ENCODE measurements at regions not wholly inside any gene's neighbourhood (a gene's known extent, or its start where the extent isn't known, plus 50 kb on each side); places are given as distances from the start of the nearest gene placed in this dataset.

DNA sequence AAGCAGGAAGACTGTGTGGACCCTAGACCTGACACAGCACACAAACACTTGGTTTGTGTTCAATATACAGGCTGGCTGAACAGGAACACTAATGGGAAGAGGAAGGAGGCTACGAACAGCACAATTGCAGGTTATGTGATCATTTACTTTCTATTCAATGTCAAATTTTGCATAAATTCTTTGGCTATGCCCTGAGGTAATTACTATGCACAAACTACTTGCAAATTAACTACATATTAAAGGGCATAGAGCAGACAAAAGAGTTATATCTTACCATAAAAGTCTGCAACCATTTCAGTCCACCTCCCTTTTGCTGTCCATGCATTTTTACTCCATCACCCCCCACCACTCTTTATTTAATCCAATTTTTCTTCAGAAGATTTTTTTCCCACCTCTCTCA, 291.2 kb upstream of the TMTC1 start:
- no peak overlapping the region for H3K4me3 ChIP-seq
- H3K9me3 ChIP-seq: no peaks in the 10 kb centered on the region
- H3K27me3 ChIP-seq: no peaks in the 10 kb centered on the region
- no peaks in the 10 kb centered on the region for H3K36me3 ChIP-seq
- H3K27ac ChIP-seq: no peak overlapping the region
- TF ChIP-seq, protein P1, sequence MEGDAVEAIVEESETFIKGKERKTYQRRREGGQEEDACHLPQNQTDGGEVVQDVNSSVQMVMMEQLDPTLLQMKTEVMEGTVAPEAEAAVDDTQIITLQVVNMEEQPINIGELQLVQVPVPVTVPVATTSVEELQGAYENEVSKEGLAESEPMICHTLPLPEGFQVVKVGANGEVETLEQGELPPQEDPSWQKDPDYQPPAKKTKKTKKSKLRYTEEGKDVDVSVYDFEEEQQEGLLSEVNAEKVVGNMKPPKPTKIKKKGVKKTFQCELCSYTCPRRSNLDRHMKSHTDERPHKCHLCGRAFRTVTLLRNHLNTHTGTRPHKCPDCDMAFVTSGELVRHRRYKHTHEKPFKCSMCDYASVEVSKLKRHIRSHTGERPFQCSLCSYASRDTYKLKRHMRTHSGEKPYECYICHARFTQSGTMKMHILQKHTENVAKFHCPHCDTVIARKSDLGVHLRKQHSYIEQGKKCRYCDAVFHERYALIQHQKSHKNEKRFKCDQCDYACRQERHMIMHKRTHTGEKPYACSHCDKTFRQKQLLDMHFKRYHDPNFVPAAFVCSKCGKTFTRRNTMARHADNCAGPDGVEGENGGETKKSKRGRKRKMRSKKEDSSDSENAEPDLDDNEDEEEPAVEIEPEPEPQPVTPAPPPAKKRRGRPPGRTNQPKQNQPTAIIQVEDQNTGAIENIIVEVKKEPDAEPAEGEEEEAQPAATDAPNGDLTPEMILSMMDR (IDR thresholded peaks at IDR 0.05): no peak
- no peak for TF ChIP-seq EP300 (IDR thresholded peaks at IDR 0.05)
- no peak for TF ChIP-seq POLR2A (IDR thresholded peaks at IDR 0.05)
- TF ChIP-seq POLR2AphosphoS5 (IDR thresholded peaks at IDR 0.05): no peak
- no peak for DNase-seq (ENCODE audit: low spot score in 2 of 2)
- H3K4me1 ChIP-seq: no peaks in the 10 kb centered on the region
- 78% methylated on average over 1 of the region's 1 CpG for WGBS

DNA sequence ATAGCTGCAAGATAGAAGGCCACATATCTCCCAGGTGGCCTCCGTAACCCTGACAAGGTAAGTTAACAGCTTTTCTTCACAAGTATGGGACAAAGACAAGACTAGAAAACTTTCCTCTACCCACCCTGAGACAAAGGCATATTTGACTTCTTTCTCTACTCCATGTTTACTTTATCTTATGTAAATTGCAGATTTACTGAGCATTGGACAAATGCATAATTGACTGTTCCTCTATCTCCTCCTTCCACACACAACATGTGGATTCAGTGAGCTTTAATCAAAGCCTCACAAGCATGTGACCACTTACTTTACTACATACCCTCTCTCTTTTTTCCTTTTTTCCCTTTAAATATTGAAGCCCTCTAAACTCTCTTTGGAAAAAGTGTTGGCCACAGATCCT, 289.1 kb upstream of the TMTC1 start:
- Histone ChIP-seq H3K4me1 (no peaks in the 10 kb centered on the region), H3K27ac (no peak overlapping the region), H3K36me3 (no peaks in the 10 kb centered on the region), H3K9me3 (no peaks in the 10 kb centered on the region), H3K4me3 (no peak overlapping the region), H3K27me3 (no peaks in the 10 kb centered on the region)
- 95% methylated on average over 1 of the region's 1 CpG for WGBS
- DNase-seq (ENCODE audit: low spot score in 2 of 2): no peak
- TF ChIP-seq, protein P1 (IDR thresholded peaks at IDR 0.05): no peak
- TF ChIP-seq POLR2AphosphoS5 (IDR thresholded peaks at IDR 0.05) (no peak), POLR2A (IDR thresholded peaks at IDR 0.05) (no peak), EP300 (IDR thresholded peaks at IDR 0.05) (no peak)

DNA sequence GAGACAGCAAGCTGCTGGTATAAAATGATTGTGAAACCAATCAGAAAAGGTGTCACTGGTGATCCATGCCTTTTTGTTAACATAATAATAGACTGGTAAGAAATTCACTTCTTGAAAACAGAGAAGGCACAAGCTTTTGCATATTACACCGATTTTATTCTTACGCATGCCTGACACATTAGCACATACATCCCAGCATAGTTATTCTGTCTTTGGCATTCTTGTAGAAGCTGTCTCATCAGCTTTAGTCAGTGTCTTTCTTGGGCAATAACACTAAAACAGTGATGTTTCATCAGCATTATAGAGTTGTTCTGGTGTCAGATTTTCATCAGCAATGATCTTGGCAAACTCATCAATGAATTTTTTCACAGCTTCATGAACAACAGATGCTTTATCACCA, 283.4 kb upstream of the TMTC1 start:
- Histone ChIP-seq H3K36me3 (no peaks in the 10 kb centered on the region), H3K27ac (no peak overlapping the region), H3K9me3 (no peaks in the 10 kb centered on the region), H3K27me3 (no peaks in the 10 kb centered on the region), H3K4me1 (no peaks in the 10 kb centered on the region), H3K4me3 (no peak overlapping the region)
- TF ChIP-seq EP300 (IDR thresholded peaks at IDR 0.05) (no peak), POLR2A (IDR thresholded peaks at IDR 0.05) (no peak), POLR2AphosphoS5 (IDR thresholded peaks at IDR 0.05) (no peak)
- TF ChIP-seq, protein P1 (IDR thresholded peaks at IDR 0.05): no peak
- WGBS: 89% methylated on average over 2 of the region's 2 CpGs
- no peak for DNase-seq (ENCODE audit: low spot score in 2 of 2)

DNA sequence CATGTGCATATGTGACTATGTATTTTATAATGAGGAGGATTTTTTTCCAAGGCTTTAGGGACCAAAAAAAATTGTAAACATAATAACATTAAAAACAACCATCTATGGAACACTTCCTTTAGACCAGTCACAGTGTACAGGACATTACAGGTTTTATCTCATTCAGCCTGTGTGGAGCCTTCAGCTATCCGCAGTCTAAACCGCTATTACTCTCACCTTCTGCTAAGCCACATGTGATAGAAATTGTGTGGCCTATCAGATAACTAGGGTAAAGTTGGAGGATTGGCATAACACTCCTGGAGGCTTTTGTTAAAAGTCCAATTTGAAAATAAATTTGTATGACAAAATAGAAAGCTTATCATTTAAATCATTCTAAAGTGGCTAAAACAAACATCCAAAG, 281.2 kb upstream of the TMTC1 start:
- no peak overlapping the region for H3K4me3 ChIP-seq
- no peak for TF ChIP-seq POLR2A (IDR thresholded peaks at IDR 0.05)
- TF ChIP-seq POLR2AphosphoS5 (IDR thresholded peaks at IDR 0.05): no peak
- TF ChIP-seq EP300 (IDR thresholded peaks at IDR 0.05): no peak
- TF ChIP-seq, protein P1 (IDR thresholded peaks at IDR 0.05): no peak
- H3K36me3 ChIP-seq: no peaks in the 10 kb centered on the region
- H3K4me1 ChIP-seq: no peaks in the 10 kb centered on the region
- H3K9me3 ChIP-seq: no peaks in the 10 kb centered on the region
- 75% methylated on average over 2 of the region's 2 CpGs for WGBS
- H3K27me3 ChIP-seq: no peaks in the 10 kb centered on the region
- DNase-seq (ENCODE audit: low spot score in 2 of 2): no peak
- H3K27ac ChIP-seq: no peak overlapping the region

DNA sequence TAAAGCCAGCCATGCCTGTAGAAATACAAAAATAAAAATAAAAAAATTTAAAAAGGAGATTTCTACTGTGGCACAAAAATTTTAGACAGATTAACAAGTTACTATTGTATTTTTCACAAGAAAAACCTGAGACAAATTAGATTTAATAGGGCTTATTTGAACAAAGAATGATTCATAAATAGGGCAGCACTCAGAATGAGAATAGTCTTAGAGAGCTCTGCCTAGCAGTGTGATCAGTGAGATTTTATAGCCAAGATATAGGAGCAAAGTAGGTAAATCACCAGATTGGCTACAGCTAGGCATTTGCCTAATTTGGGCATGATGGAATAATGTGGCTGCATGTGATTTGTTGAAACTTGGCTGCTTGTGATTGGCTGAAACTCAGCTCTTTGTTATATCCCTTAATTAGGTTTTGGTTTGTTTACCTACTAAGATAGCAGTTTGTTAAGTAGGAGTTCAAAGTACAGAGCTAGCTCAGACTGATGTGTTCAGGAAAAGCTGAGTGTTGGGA, 279.7 kb upstream of the TMTC1 start:
- H3K27ac ChIP-seq: no peak overlapping the region
- no peak for TF ChIP-seq POLR2AphosphoS5 (IDR thresholded peaks at IDR 0.05)
- TF ChIP-seq EP300 (IDR thresholded peaks at IDR 0.05): no peak
- no peak for TF ChIP-seq POLR2A (IDR thresholded peaks at IDR 0.05)
- TF ChIP-seq, protein P1 (IDR thresholded peaks at IDR 0.05): no peak
- no peak for DNase-seq (ENCODE audit: low spot score in 2 of 2)

More for the DNA sequence above, 279.7 kb upstream of the TMTC1 start:
- Histone ChIP-seq H3K4me3 (no peak overlapping the region), H3K27me3 (no peaks in the 10 kb centered on the region), H3K36me3 (no peaks in the 10 kb centered on the region), H3K4me1 (no peaks in the 10 kb centered on the region), H3K9me3 (no peaks in the 10 kb centered on the region)

Data from suprapubic skin (tissue), 4 donors.